ENCODE measurements at regions not wholly inside any gene's neighbourhood (a gene's known extent, or its start where the extent isn't known, plus 50 kb on each side); places are given as distances from the start of the nearest gene placed in this dataset.

- TF ChIP-seq, protein P1, sequence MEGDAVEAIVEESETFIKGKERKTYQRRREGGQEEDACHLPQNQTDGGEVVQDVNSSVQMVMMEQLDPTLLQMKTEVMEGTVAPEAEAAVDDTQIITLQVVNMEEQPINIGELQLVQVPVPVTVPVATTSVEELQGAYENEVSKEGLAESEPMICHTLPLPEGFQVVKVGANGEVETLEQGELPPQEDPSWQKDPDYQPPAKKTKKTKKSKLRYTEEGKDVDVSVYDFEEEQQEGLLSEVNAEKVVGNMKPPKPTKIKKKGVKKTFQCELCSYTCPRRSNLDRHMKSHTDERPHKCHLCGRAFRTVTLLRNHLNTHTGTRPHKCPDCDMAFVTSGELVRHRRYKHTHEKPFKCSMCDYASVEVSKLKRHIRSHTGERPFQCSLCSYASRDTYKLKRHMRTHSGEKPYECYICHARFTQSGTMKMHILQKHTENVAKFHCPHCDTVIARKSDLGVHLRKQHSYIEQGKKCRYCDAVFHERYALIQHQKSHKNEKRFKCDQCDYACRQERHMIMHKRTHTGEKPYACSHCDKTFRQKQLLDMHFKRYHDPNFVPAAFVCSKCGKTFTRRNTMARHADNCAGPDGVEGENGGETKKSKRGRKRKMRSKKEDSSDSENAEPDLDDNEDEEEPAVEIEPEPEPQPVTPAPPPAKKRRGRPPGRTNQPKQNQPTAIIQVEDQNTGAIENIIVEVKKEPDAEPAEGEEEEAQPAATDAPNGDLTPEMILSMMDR (IDR thresholded peaks at IDR 0.05; ENCODE audit: borderline replicate concordance, extremely low read depth, insufficient read depth) = no peak
- H3K9ac ChIP-seq (ENCODE audit: low read length in 3 of 3) = peak overlapping the region in 2 of 3 donors; percentile 22 to 73
- peaks cover 3% of the 10 kb centered on the region for H3K27me3 ChIP-seq (ENCODE audit: control insufficient read depth, insufficient read depth, low read length)
- intact Hi-C loops (cut with DNase I) = no loop called here
- no peak for FAIRE-seq
- H3K9me3 ChIP-seq (ENCODE audit: control insufficient read depth in 2 of 3, insufficient read depth in 1 of 3, low read length in 3 of 3) = no peaks in the 10 kb centered on the region
- DNase-seq = peak in 3 of 5 donors; percentile 65 to 72 (median 65)
- peak overlapping the region; percentile 72 to 80 for H3K27ac ChIP-seq (ENCODE audit: low read depth in 2 of 2, low read length in 2 of 2)
- no peaks in the 10 kb centered on the region for H3K36me3 ChIP-seq (ENCODE audit: control insufficient read depth in 2 of 3, insufficient read depth in 3 of 3, low read length in 3 of 3)
- H3K4me3 ChIP-seq (ENCODE audit: low read length in 3 of 3) = peak overlapping the region; percentile 21 to 48 (median 43)
- H3K4me1 ChIP-seq (ENCODE audit: control insufficient read depth in 2 of 3, insufficient read depth in 2 of 3, low read depth in 1 of 3, low read length in 3 of 3) = peaks cover 0 to 16% (median 15%) of the 10 kb centered on the region in 3 donors
These were observed 76.5 kb upstream of the BCOR start for GRCh38 chrX:40174001-40174853.

GRCh38 chrX:40173143-40174000, 75.6 kb upstream of the BCOR start:
- Histone ChIP-seq H3K27me3 (ENCODE audit: control insufficient read depth, insufficient read depth, low read length) (peaks cover 3% of the 10 kb centered on the region), H3K4me1 (ENCODE audit: control insufficient read depth in 2 of 3, insufficient read depth in 2 of 3, low read depth in 1 of 3, low read length in 3 of 3) (peaks cover 0 to 19% (median 15%) of the 10 kb centered on the region in 3 donors), H3K27ac (ENCODE audit: low read depth in 2 of 2, low read length in 2 of 2) (peak overlapping the region; percentile 72 to 78), H3K36me3 (ENCODE audit: control insufficient read depth in 2 of 3, insufficient read depth in 3 of 3, low read length in 3 of 3) (no peaks in the 10 kb centered on the region), H3K4me3 (ENCODE audit: low read length in 3 of 3) (peak overlapping the region in 1 of 3 donors; percentile 49), H3K9ac (ENCODE audit: low read length in 3 of 3) (peak overlapping the region in 1 of 3 donors; percentile 58), H3K9me3 (ENCODE audit: control insufficient read depth in 2 of 3, insufficient read depth in 1 of 3, low read length in 3 of 3) (no peaks in the 10 kb centered on the region)
- TF ChIP-seq, protein P1 (IDR thresholded peaks at IDR 0.05; ENCODE audit: borderline replicate concordance, extremely low read depth, insufficient read depth) = no peak
- intact Hi-C loops (cut with DNase I) = no loop called here
- peak in 1 of 5 donors; percentile 6 for DNase-seq
- FAIRE-seq = no peak

DNA sequence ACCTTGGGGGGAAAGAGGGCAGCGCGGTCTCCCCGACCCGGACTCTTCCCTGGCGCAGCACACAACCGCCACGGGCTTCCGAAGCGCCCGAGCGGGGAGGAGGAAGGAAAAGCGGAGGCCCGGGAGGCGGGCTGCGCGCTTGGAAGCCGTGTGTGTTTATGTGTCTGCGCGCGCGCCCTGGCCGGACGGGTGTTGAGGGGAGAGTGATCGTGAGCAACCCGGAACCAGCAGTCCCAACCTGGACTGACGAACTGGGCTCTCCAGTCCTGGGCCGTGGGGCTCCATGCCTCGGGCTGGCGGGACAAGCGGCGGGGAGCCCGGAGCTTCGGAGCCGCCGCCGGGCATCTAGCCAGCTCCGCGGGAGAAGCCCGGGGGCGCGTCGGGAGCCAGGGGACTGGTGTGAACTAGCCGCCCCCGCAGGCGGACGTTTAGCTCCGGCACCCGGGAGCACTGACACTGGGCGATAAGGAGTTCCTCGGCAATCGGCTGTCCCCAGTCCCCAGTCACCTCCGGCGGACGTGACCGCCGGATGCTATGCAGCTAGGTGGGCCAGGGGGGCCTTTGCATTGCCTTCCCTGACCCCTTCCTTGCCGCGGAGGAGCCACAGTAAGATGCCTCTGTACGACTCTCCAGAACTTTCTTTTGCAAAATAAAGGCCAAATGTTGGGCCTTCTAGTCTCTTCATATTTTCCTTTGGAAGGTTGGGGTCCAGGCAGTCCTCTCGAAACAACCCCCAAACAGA, 74.8 kb upstream of the BCOR start:
- Histone ChIP-seq H3K27ac (ENCODE audit: low read depth in 2 of 2, low read length in 2 of 2) (peak overlapping the region; percentile 78), H3K9me3 (ENCODE audit: control insufficient read depth in 2 of 3, insufficient read depth in 1 of 3, low read length in 3 of 3) (no peaks in the 10 kb centered on the region), H3K9ac (ENCODE audit: low read length in 3 of 3) (peak overlapping the region in 1 of 3 donors; percentile 58), H3K4me1 (ENCODE audit: control insufficient read depth in 2 of 3, insufficient read depth in 2 of 3, low read depth in 1 of 3, low read length in 3 of 3) (peaks cover 0 to 19% (median 15%) of the 10 kb centered on the region in 3 donors), H3K4me3 (ENCODE audit: low read length in 3 of 3) (peak overlapping the region in 1 of 3 donors; percentile 49), H3K27me3 (ENCODE audit: control insufficient read depth, insufficient read depth, low read length) (peaks cover 5% of the 10 kb centered on the region), H3K36me3 (ENCODE audit: control insufficient read depth in 2 of 3, insufficient read depth in 3 of 3, low read length in 3 of 3) (no peaks in the 10 kb centered on the region)
- peak in 4 of 5 donors; percentile 56 to 90 (median 66) for DNase-seq
- no peak for FAIRE-seq
- intact Hi-C loops (cut with DNase I) = no loop called here
- TF ChIP-seq, protein P1 (IDR thresholded peaks at IDR 0.05; ENCODE audit: borderline replicate concordance, extremely low read depth, insufficient read depth) = no peak

Measured in kidney (tissue), 13 donors.